ENCODE measurements at regions not wholly inside any gene's neighbourhood (a gene's known extent, or its start where the extent isn't known, plus 50 kb on each side); places are given as distances from the start of the nearest gene placed in this dataset.
"Not testable (repeated sequence)": the region's sequence is repeated elsewhere in the genome, so short reads cannot be mapped to it uniquely, and the experiment has no call there.

- DNase-seq (ENCODE audit: extremely low read depth in 1 of 2, low read depth in 1 of 2) = no peak
These were observed 118.7 kb upstream of the KIF26B start for GRCh38 chr1:245036102-245036501.

- no peak for DNase-seq (ENCODE audit: extremely low read depth in 1 of 2, low read depth in 1 of 2)
These were observed 123.7 kb upstream of the KIF26B start for GRCh38 chr1:245031041-245031440.

GRCh38 chr1:245026247-245026646 lies 128.5 kb upstream of the KIF26B start:
- no peak for DNase-seq (ENCODE audit: extremely low read depth in 1 of 2, low read depth in 1 of 2)

- DNase-seq (ENCODE audit: extremely low read depth in 1 of 2, low read depth in 1 of 2) = no peak
These were observed 129.3 kb upstream of the KIF26B start for GRCh38 chr1:245025525-245025924.

- no peak for DNase-seq (ENCODE audit: extremely low read depth in 1 of 2, low read depth in 1 of 2)
These were observed 131.6 kb upstream of the KIF26B start for GRCh38 chr1:245023222-245023621.

- no peak for DNase-seq (ENCODE audit: extremely low read depth in 1 of 2, low read depth in 1 of 2)
These were observed 134.8 kb upstream of the KIF26B start for GRCh38 chr1:245019910-245020486.

GRCh38 chr1:245016700-245017099 lies 138.1 kb upstream of the KIF26B start:
- DNase-seq (ENCODE audit: extremely low read depth in 1 of 2, low read depth in 1 of 2) = no peak

- DNase-seq (ENCODE audit: extremely low read depth in 1 of 2, low read depth in 1 of 2) = no peak
These were observed 139.8 kb upstream of the KIF26B start for GRCh38 chr1:245015031-245015430.

- no peak for DNase-seq (ENCODE audit: extremely low read depth in 1 of 2, low read depth in 1 of 2)
These were observed 140.3 kb upstream of the KIF26B start for GRCh38 chr1:245014247-245015029.

- no peak for DNase-seq (ENCODE audit: extremely low read depth in 1 of 2, low read depth in 1 of 2)
These were observed 144.7 kb upstream of the KIF26B start for GRCh38 chr1:245010018-245010614.

GRCh38 chr1:245008761-245009160 lies 144.4 kb upstream of the HNRNPU start:
- no peak for DNase-seq (ENCODE audit: extremely low read depth in 1 of 2, low read depth in 1 of 2)

GRCh38 chr1:245007852-245008251 lies 143.5 kb upstream of the HNRNPU start:
- DNase-seq (ENCODE audit: extremely low read depth in 1 of 2, low read depth in 1 of 2) = no peak

GRCh38 chr1:245003246-245003645 lies 138.9 kb upstream of the HNRNPU start:
- no peak for DNase-seq (ENCODE audit: extremely low read depth in 1 of 2, low read depth in 1 of 2)

- no peak for DNase-seq (ENCODE audit: extremely low read depth in 1 of 2, low read depth in 1 of 2)
These were observed 136.9 kb upstream of the HNRNPU start for GRCh38 chr1:245001252-245001651.

GRCh38 chr1:245000872-245001188 lies 136.5 kb upstream of the HNRNPU start:
- DNase-seq (ENCODE audit: extremely low read depth in 1 of 2, low read depth in 1 of 2) = no peak

- not testable (repeated sequence) for DNase-seq (ENCODE audit: extremely low read depth in 1 of 2, low read depth in 1 of 2)
These were observed 135.3 kb upstream of the HNRNPU start for GRCh38 chr1:244999644-245000043.

- no peak for DNase-seq (ENCODE audit: extremely low read depth in 1 of 2, low read depth in 1 of 2)
These were observed 134.5 kb upstream of the HNRNPU start for GRCh38 chr1:244998717-244999346.

GRCh38 chr1:244995602-244996400 lies 131.5 kb upstream of the HNRNPU start:
- DNase-seq (ENCODE audit: extremely low read depth in 1 of 2, low read depth in 1 of 2) = no peak

GRCh38 chr1:244992833-244993232 lies 128.5 kb upstream of the HNRNPU start:
- no peak for DNase-seq (ENCODE audit: extremely low read depth in 1 of 2, low read depth in 1 of 2)

- no peak for DNase-seq (ENCODE audit: extremely low read depth in 1 of 2, low read depth in 1 of 2)
These were observed 125.5 kb upstream of the HNRNPU start for GRCh38 chr1:244989813-244990212.

GRCh38 chr1:244988521-244988920 lies 124.2 kb upstream of the HNRNPU start:
- no peak for DNase-seq (ENCODE audit: extremely low read depth in 1 of 2, low read depth in 1 of 2)
